Activated CD8-positive, alpha-beta memory T cell treated with anti-CD3 and anti-CD28 coated beads for 36 hours (primary cell): ENCODE measurements at regions not wholly inside any gene's neighbourhood (a gene's known extent, or its start where the extent isn't known, plus 50 kb on each side); places are given as distances from the start of the nearest gene placed in this dataset.

Source experiments
- CTCF ChIA-PET: fragments of 350-600 bp; sonication (Branson Sonifier 250); formaldehyde crosslinking; loops from one replicate; lab custom pipeline; 2021; ENCODE audit warnings: antibody characterized with exemption; lab: Charles Lee
- POLR2A ChIA-PET: fragments of 350-600 bp; sonication (Branson Sonifier 250); formaldehyde crosslinking; loops from one replicate; lab custom pipeline; 2021; ENCODE audit warnings: antibody characterized with exemption; lab: Charles Lee

GRCh38 chr6:138031417-138031816 is 75.8 kb downstream of the PERP start:
- CTCF ChIA-PET = no interaction called here
- POLR2A ChIA-PET = no interaction called here

GRCh38 chr6:138031850-138032249 is 75.4 kb downstream of the PERP start:
- CTCF ChIA-PET = no interaction called here
- POLR2A ChIA-PET = no interaction called here

DNA sequence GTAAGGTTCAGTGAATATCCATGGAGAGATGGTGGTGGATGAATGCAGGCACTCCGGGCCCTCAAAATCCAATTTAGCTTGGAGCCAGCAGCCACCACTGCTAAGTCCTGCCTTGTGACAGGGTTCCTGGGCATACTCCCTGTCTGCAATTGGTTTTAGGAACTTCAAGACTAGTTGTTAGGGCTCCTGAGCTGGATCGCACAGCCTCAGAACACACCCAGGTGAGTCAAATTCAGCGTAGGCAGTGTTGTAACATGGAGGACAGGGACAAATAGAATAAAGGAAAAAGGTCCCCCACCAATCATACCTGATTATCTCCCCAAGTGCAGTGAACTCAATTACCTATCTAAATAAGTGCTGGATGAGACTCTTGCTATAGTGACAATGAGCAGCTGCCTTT is 74.6 kb downstream of the PERP start:
- CTCF ChIA-PET = no interaction called here
- POLR2A ChIA-PET = no interaction called here

DNA sequence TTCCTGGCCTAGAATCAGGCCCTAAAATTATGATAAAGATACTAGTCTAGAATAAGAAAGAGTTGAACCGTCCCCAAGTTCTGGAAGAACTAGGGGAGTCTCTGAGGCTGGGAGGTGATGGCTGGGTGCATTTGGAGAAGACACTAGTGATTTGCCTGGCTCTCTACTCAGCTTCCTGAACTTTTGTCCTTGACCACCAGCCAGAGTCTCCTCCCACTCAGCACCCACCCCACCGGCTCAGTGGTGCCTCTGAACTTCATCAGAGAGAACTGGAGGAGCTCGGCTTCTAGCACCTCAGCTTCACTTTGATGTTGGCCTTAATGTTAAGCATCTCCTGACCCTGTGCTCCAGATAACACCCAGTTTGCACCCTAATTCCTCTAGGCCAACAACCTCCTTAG is 73.0 kb downstream of the PERP start:
- ChIA-PET CTCF (no interaction called here), POLR2A (no interaction called here)

DNA sequence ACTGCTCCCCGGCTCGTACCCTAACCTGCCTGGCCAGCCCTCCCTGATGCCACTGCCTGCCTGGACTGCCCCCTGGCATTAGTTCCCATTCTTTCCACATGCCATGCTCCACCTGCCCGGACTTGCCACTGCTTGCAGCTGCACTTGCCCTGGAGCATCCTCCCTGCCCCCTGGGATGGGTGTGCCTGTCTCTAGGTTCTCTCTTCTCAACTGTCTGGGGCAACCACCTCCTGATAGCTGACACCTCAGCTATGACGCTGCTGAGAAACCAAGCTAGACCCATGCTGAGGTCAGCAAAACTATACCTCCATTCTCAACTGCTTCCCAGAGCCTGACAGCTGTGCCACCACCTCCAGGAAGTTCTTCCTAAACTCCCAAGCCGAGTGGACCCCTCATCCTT is 72.1 kb downstream of the PERP start:
- ChIA-PET POLR2A (no interaction called here), CTCF (no interaction called here)

DNA sequence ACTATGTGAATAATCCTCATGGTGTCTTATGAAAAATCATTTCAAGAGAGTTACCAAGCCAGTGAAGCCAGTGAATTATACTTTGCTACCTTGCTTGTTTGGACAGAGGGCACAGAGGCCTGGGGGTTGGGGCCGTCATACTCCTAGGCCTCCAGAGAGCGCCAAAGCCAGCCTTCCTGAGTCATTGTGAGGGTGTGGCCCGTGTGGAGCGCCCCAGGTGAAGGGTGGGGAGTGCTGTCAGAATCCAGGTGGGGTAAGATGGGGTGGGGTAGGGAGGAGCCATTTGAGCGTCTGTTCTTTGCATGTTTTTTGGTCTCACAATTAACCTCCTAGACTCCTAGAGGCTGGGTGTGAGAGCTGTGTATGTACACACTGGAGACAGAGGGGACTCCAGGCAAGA is 71.1 kb downstream of the PERP start:
- POLR2A ChIA-PET = no interaction called here

DNA sequence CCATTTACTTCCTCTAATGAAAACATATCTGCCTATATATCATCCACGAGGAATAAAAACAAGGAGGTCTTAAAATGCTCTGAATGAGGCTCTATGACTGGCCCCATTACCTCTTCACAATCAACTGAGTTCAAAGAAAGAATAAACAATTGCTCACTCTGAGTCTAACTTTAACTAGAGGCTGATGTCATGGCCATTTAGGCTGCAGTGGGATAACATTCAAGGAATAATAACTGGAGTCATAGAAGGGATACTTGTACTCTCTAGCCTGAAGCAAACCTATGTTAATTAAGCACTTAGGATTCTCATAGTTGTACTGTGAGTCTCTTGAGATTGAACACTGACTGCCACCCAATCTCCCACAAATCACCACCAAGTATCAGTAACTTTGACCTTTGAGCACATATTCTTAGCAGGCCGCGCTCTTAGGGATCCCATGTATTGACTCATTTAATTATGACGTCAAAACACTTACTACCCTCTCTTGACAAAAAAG is 70.2 kb downstream of the PERP start:
- CTCF ChIA-PET = no interaction called here
- POLR2A ChIA-PET = no interaction called here

More for the DNA sequence above, 71.1 kb downstream of the PERP start:
- CTCF ChIA-PET = no interaction called here

GRCh38 chr6:138038142-138038870 is 68.9 kb downstream of the PERP start:
- ChIA-PET POLR2A (no interaction called here), CTCF (no interaction called here)
